Astrocyte of the cerebellum (primary cell): ENCODE measurements at regions not wholly inside any gene's neighbourhood (a gene's known extent, or its start where the extent isn't known, plus 50 kb on each side); places are given as distances from the start of the nearest gene placed in this dataset.

Experiments
- DNase-seq: peaks from one replicate; pipeline ENCODE4 v3.0.0-alpha.2; 2011; ENCODE audit warnings: low read depth
- H3K4me3 ChIP-seq: 2 replicates; pipeline ENCODE4 v1.5.1; 2011; ENCODE audit warnings: mild to moderate bottlenecking, low read depth, low read length, moderate library complexity
- in situ Hi-C: cut with HindIII; loops from 2 replicates; pipeline ENCODE4 v1.10.0; 2017; ENCODE audit warnings: low sequenced_read_pairs
- TF ChIP-seq, protein P1 (sequence below): IDR thresholded peaks from 2 replicates; pipeline ENCODE4 v1.5.1; 2012; ENCODE audit warnings: low read length, low read depth, moderate library complexity, mild to moderate bottlenecking; ENCODE audit errors: missing control alignments

DNA sequence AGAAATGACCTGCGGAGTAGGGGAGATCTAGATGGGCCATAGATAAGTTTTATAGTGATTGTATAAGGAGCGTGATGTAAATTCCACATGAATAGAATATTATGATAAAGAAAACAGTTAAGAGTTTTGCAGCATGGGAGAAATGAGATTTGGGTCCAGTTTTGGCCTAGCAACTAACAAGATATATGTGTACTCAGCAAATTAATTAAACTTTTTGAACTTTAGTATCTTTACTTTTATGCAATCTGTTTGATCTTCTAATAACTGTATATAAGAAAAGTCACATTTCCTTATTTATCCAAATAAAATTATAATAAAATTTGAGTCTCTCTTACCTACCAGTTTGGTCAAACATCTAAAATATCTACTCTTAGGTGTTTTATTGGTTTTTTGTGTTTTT, 1011.8 kb upstream of the NCAM2 start:
- in situ Hi-C loops: no loop called here
- no peak for DNase-seq
- TF ChIP-seq, protein P1, sequence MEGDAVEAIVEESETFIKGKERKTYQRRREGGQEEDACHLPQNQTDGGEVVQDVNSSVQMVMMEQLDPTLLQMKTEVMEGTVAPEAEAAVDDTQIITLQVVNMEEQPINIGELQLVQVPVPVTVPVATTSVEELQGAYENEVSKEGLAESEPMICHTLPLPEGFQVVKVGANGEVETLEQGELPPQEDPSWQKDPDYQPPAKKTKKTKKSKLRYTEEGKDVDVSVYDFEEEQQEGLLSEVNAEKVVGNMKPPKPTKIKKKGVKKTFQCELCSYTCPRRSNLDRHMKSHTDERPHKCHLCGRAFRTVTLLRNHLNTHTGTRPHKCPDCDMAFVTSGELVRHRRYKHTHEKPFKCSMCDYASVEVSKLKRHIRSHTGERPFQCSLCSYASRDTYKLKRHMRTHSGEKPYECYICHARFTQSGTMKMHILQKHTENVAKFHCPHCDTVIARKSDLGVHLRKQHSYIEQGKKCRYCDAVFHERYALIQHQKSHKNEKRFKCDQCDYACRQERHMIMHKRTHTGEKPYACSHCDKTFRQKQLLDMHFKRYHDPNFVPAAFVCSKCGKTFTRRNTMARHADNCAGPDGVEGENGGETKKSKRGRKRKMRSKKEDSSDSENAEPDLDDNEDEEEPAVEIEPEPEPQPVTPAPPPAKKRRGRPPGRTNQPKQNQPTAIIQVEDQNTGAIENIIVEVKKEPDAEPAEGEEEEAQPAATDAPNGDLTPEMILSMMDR: no peak
- no peak overlapping the region for H3K4me3 ChIP-seq

DNA sequence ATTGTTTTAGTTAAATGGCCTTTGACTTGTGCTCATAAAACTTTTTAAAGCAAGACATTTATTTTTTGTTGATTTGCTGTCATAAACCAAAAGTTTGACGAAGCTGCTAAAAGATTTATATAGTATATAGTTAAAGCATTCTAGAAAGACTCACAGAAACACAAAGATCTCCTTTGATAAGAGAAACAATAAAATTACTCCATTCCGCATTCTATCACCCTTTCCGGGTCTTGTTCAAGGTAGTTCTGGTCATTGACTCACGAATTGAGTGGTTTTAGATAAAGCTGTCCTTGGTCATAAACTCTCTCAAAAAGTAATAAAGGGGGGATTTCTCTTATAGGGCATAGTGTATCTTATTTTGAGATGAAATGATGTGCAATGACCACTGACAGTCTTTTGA, 1010.5 kb upstream of the NCAM2 start:
- TF ChIP-seq, protein P1: no peak
- no peak for DNase-seq
- no peak overlapping the region for H3K4me3 ChIP-seq
- in situ Hi-C loops: no loop called here

DNA sequence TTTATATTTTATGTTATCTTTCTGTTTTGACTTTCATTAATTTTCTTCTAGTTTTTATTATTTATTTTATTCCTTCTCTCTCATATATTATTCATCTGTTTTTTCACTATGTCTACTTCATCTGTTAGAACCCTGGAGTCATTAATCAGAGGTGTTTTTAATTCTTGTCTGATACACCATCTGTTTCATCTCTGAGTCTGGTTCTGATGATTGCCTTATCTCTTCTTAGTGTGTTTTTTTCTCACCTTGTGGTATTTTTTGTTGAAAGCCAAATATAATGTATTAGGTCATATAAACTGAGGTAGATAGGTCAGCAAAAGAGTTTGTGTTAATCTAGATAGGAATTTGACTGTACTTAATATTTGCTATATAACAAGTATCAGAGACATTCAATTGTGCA, 1005.7 kb upstream of the NCAM2 start:
- no peak overlapping the region for H3K4me3 ChIP-seq
- no peak for DNase-seq
- TF ChIP-seq, protein P1: no peak
- in situ Hi-C loops: no loop called here

DNA sequence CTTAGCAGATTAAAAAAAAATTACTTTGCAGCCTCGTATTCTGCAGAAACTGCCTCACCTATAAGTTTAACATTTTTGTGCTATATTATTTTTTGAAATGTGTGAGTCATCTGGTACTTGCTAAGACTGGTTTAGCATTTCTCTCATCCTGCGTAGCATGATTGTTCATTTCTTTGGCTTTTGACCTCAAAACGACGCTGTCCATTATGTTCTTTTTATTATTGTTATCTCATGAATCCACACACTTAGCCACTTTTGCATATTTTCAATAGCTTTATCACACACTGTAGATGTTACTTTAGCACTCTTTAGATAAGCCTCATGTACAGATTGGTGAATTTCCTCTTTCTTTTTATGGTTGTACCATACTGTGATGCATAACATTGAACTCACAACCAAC, 1004.9 kb upstream of the NCAM2 start:
- TF ChIP-seq, protein P1: no peak
- in situ Hi-C loops: no loop called here
- no peak for DNase-seq
- H3K4me3 ChIP-seq: no peak overlapping the region

- TF ChIP-seq, protein P1: no peak
- in situ Hi-C loops: no loop called here
- DNase-seq: no peak
- no peak overlapping the region for H3K4me3 ChIP-seq
Measured at GRCh38 chr21:19995253-19995652, 1003.0 kb upstream of the NCAM2 start.

DNA sequence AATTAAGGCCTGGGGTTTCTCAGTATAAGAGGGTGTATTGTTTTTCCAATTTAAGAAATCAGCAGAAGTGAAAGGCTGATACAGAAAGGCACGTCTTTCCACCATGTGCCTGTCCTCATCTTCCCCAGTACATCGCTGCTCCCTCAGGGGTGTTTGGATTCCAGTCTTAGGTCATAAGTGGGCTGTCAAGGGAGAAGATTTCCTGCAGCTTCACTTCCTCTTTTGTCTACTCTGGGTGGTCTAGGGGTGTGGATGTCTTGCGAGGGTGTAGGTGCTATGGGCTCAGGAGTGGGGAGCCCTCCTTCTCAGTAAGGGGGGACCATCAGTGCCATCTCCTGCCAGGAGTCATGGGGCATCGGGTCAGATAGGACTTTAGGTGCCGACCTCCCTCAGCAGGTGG, 999.8 kb upstream of the NCAM2 start:
- in situ Hi-C loops: no loop called here
- DNase-seq: no peak
- TF ChIP-seq, protein P1: no peak
- no peak overlapping the region for H3K4me3 ChIP-seq
